Thyroid gland (tissue), 4 donors: ENCODE measurements at regions not wholly inside any gene's neighbourhood (a gene's known extent, or its start where the extent isn't known, plus 50 kb on each side); places are given as distances from the start of the nearest gene placed in this dataset.
A peak's percentile ranks its signal among the peaks of the same experiment; 100 is the strongest.

Experiments used
- DNase-seq, 2 donors: peaks; one replicate each; pipeline ENCODE4 v3.0.0-alpha.2; 2019
- H3K27ac ChIP-seq, 3 donors: fragments of 200-600 bp; sonication (generic); 1 replicate in 2 of 3; 2 replicates in 1 of 3; pipeline ENCODE4 v1.5.1; 2016 to 2019; ENCODE audit warnings: mild to moderate bottlenecking in 1 of 3, moderate library complexity in 1 of 3
- H3K27me3 ChIP-seq: fragments of 200-600 bp; sonication (generic); one replicate; pipeline ENCODE4 v1.5.1; 2019
- H3K36me3 ChIP-seq, 2 donors: fragments of 200-600 bp; sonication (generic); one replicate each; pipeline ENCODE4 v1.5.1; 2016 to 2019
- H3K4me1 ChIP-seq, 2 donors: fragments of 200-600 bp; sonication (generic); one replicate each; pipeline ENCODE4 v1.5.1; 2017 to 2019
- H3K4me3 ChIP-seq, 3 donors: fragments of 200-600 bp; sonication (generic); replicated peaks in 1 of 3; 1 replicate in 2 of 3; 2 replicates in 1 of 3; pipeline ENCODE4 v1.5.1; 2016; ENCODE audit warnings: mild to moderate bottlenecking in 1 of 3
- H3K9me3 ChIP-seq: fragments of 200-600 bp; sonication (generic); one replicate; pipeline ENCODE4 v1.5.1; 2017
- CTCF ChIP-seq, 6 experiments: fragments of 200-600 bp in 3 of 6; fragments of 450-650 bp in 3 of 6; sonication (generic) in 3 of 6; IDR thresholded peaks; one replicate each; pipeline ENCODE4 v1.5.1; 2016 to 2019; ENCODE audit warnings: antibody characterized with exemption in 6 of 6, mild to moderate bottlenecking in 2 of 6, inconsistent platforms in 1 of 6, moderate library complexity in 1 of 6
- POLR2A ChIP-seq, 2 donors: fragments of 450-650 bp; IDR thresholded peaks; one replicate each; pipeline ENCODE4 v1.6.1; 2017; ENCODE audit warnings: antibody characterized with exemption in 2 of 2, mild to moderate bottlenecking in 2 of 2, moderate library complexity in 1 of 2
- WGBS, 2 donors: methylation state at CpG; one replicate each; pipeline ENCODE4 v1.1.5; 2017; 5-methylcytosine and 5-hydroxymethylcytosine counted together
- intact Hi-C: fragments of 100-400 bp; cut with DNase I; formaldehyde crosslinking; loops from one replicate; pipeline ENCODE4 v1.15.1; 2023

GRCh38 chr5:68658810-68659372, 434.9 kb upstream of the SLC30A5 start:
- TF ChIP-seq CTCF (IDR thresholded peaks at IDR 0.05) (no peak), POLR2A (IDR thresholded peaks at IDR 0.05) (no peak)
- 96 to 97% methylated on average over 4 of the region's 4 CpGs for WGBS, 2 donors
- Histone ChIP-seq H3K9me3 (no peaks in the 10 kb centered on the region), H3K27ac (no peak overlapping the region), H3K4me3 (no peak overlapping the region), H3K27me3 (no peaks in the 10 kb centered on the region), H3K36me3 (no peaks in the 10 kb centered on the region), H3K4me1 (no peaks in the 10 kb centered on the region)
- DNase-seq: no peak
- intact Hi-C loops: no loop called here

DNA sequence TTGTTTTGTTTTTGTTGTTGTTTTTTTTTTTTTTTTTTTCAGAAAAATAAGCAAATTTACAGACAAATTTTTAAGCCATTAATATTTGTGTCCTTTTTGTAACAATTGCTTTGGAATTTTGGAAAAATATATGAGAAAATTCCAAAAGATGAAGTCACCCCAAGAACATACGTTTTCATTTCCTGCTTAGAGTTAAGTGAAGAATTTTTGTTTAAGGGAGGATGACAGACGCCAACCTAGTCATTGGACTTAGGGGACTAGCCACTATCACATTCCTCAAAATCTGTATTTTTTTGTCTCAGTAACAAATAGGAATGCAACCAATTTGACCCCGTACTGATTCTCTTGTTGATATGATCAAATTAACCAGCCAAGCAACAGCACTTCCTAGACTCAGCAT, 433.9 kb upstream of the SLC30A5 start:
- intact Hi-C loops: no loop called here
- DNase-seq: no peak
- TF ChIP-seq POLR2A (IDR thresholded peaks at IDR 0.05) (no peak), CTCF (IDR thresholded peaks at IDR 0.05) (no peak)

GRCh38 chr5:68661237-68661636, 432.6 kb upstream of the SLC30A5 start:
- 78 to 86% methylated on average over 2 of the region's 2 CpGs for WGBS, 2 donors
- no peak overlapping the region for H3K27ac ChIP-seq
- intact Hi-C loops: no loop called here
- DNase-seq: peak; percentile 34 to 41
- H3K36me3 ChIP-seq: no peaks in the 10 kb centered on the region
- H3K4me3 ChIP-seq: no peak overlapping the region
- TF ChIP-seq CTCF (IDR thresholded peaks at IDR 0.05) (peak in 3 of 6 experiments; percentile 35 to 51 (median 46)), POLR2A (IDR thresholded peaks at IDR 0.05) (no peak)
- no peaks in the 10 kb centered on the region for H3K27me3 ChIP-seq
- H3K4me1 ChIP-seq: no peaks in the 10 kb centered on the region
- no peaks in the 10 kb centered on the region for H3K9me3 ChIP-seq

More for the DNA sequence above, 433.9 kb upstream of the SLC30A5 start:
- Histone ChIP-seq H3K36me3 (no peaks in the 10 kb centered on the region), H3K9me3 (no peaks in the 10 kb centered on the region), H3K27ac (no peak overlapping the region), H3K4me1 (no peaks in the 10 kb centered on the region), H3K4me3 (no peak overlapping the region), H3K27me3 (no peaks in the 10 kb centered on the region)
- WGBS, 2 donors: 87 to 91% methylated on average over 3 of the region's 3 CpGs

GRCh38 chr5:68662804-68663307, 431.0 kb upstream of the SLC30A5 start:
- Histone ChIP-seq H3K36me3 (no peaks in the 10 kb centered on the region), H3K27me3 (no peaks in the 10 kb centered on the region), H3K4me1 (no peaks in the 10 kb centered on the region), H3K9me3 (no peaks in the 10 kb centered on the region), H3K4me3 (no peak overlapping the region), H3K27ac (no peak overlapping the region)
- intact Hi-C loops: no loop called here
- DNase-seq: no peak
- no peak for TF ChIP-seq POLR2A (IDR thresholded peaks at IDR 0.05)
- no peak for TF ChIP-seq CTCF (IDR thresholded peaks at IDR 0.05)

DNA sequence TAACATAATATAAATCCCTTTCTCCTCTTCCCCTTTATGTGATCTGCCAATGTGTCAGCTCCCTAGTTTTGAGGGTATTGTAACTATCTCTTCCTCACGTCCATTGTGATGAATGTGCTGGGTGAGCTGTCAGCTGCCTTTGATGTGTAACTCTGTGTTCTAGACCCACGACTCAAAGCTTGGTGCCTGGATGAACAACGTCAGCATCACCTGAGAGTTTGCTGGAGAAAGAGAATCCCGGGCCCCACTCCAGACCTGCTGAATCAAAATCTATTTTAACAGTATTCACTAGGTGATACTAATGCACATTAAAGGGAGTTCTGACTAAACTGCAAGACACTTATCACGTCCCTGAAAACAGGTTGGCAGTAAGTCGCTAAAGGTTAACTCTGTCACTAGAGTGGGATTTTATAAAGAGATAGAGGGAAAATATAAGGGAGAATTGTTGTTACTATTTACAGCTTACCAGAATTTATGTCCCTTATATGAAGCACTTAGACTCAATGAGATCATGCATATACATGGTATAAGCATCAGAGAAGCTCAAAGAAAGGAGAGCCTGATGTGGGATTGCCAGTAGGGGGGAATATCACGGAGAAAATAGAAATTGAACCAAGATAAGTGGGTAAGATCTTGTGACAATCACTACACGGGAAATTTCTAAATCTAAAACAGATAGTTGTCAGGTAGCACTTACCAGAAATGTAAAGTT, 423.8 kb upstream of the SLC30A5 start:
- DNase-seq: no peak
- intact Hi-C loops: no loop called here
- Histone ChIP-seq H3K4me1 (peaks cover 20 to 25% of the 10 kb centered on the region in 2 donors), H3K27me3 (no peaks in the 10 kb centered on the region), H3K27ac (no peak overlapping the region), H3K36me3 (no peaks in the 10 kb centered on the region), H3K4me3 (no peak overlapping the region), H3K9me3 (no peaks in the 10 kb centered on the region)
- 64 to 68% methylated on average over 8 of the region's 8 CpGs for WGBS, 2 donors
- TF ChIP-seq POLR2A (IDR thresholded peaks at IDR 0.05) (no peak), CTCF (IDR thresholded peaks at IDR 0.05) (no peak)
